ENCODE measurements at regions not wholly inside any gene's neighbourhood (a gene's known extent, or its start where the extent isn't known, plus 50 kb on each side); places are given as distances from the start of the nearest gene placed in this dataset.

GRCh38 chr5:71786337-71787055 is 67.4 kb downstream of the CARTPT start:
- TF ChIP-seq RCOR1 (IDR thresholded peaks at IDR 0.05; ENCODE audit: insufficient replicate concordance, low read length): no peak
- TF ChIP-seq, protein P1, sequence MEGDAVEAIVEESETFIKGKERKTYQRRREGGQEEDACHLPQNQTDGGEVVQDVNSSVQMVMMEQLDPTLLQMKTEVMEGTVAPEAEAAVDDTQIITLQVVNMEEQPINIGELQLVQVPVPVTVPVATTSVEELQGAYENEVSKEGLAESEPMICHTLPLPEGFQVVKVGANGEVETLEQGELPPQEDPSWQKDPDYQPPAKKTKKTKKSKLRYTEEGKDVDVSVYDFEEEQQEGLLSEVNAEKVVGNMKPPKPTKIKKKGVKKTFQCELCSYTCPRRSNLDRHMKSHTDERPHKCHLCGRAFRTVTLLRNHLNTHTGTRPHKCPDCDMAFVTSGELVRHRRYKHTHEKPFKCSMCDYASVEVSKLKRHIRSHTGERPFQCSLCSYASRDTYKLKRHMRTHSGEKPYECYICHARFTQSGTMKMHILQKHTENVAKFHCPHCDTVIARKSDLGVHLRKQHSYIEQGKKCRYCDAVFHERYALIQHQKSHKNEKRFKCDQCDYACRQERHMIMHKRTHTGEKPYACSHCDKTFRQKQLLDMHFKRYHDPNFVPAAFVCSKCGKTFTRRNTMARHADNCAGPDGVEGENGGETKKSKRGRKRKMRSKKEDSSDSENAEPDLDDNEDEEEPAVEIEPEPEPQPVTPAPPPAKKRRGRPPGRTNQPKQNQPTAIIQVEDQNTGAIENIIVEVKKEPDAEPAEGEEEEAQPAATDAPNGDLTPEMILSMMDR (conservative IDR thresholded peaks at IDR 0.05; ENCODE audit: low read depth, low read length): no peak
- no peak for TF ChIP-seq RFX5 (IDR thresholded peaks at IDR 0.05; ENCODE audit: low read depth, low read length)
- no peak for TF ChIP-seq MAFK (IDR thresholded peaks at IDR 0.05; ENCODE audit: low read depth, low read length)
- TF ChIP-seq CEBPB (IDR thresholded peaks at IDR 0.05; ENCODE audit: low read depth, low read length): no peak
- TF ChIP-seq POLR2A (IDR thresholded peaks at IDR 0.05; ENCODE audit: low read depth, low read length): no peak
- TF ChIP-seq SMC3 (IDR thresholded peaks at IDR 0.05; ENCODE audit: low read depth, low read length): no peak
- no peak for TF ChIP-seq RAD21 (IDR thresholded peaks at IDR 0.05; ENCODE audit: low read length)
- TF ChIP-seq USF2 (IDR thresholded peaks at IDR 0.05; ENCODE audit: low read depth, low read length): no peak
- TF ChIP-seq MAZ (IDR thresholded peaks at IDR 0.05; ENCODE audit: borderline replicate concordance, low read depth, low read length): no peak
- no peak for TF ChIP-seq MXI1 (IDR thresholded peaks at IDR 0.05; ENCODE audit: borderline replicate concordance, low read depth, low read length)
- TF ChIP-seq NFE2L2 (IDR thresholded peaks at IDR 0.05; ENCODE audit: low read depth, low read length): no peak

All from IMR-90 (cell line).